ENCODE measurements at regions not wholly inside any gene's neighbourhood (a gene's known extent, or its start where the extent isn't known, plus 50 kb on each side); places are given as distances from the start of the nearest gene placed in this dataset.

DNA sequence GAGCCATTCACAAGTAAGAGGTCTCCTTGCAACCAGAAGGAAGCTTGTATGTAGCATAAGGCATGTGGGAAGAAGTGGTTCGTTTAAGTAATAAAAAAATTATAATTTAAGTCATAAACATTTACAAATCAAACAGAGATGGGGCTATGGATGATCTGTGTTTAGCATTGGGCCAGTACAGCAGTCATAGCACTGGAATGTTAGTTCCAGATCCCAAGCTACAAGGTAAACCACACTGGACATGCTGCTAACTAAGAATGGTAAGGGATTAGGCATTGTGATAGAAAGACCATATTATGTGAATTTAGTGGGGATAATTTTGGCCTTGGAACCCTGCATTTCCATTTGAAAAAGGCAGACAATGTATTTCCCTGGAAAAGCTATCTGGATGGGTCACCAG, 170.4 kb upstream of the KCNN2 start:
- TF ChIP-seq, protein P1, sequence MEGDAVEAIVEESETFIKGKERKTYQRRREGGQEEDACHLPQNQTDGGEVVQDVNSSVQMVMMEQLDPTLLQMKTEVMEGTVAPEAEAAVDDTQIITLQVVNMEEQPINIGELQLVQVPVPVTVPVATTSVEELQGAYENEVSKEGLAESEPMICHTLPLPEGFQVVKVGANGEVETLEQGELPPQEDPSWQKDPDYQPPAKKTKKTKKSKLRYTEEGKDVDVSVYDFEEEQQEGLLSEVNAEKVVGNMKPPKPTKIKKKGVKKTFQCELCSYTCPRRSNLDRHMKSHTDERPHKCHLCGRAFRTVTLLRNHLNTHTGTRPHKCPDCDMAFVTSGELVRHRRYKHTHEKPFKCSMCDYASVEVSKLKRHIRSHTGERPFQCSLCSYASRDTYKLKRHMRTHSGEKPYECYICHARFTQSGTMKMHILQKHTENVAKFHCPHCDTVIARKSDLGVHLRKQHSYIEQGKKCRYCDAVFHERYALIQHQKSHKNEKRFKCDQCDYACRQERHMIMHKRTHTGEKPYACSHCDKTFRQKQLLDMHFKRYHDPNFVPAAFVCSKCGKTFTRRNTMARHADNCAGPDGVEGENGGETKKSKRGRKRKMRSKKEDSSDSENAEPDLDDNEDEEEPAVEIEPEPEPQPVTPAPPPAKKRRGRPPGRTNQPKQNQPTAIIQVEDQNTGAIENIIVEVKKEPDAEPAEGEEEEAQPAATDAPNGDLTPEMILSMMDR (IDR thresholded peaks at IDR 0.05) = no peak
- FAIRE-seq = no peak
- no peak for DNase-seq
- H3K36me3 ChIP-seq = no peaks in the 10 kb centered on the region
- no peak for ATAC-seq
- H3K27me3 ChIP-seq = no peaks in the 10 kb centered on the region
- no peaks in the 10 kb centered on the region for H3K4me1 ChIP-seq
- no peak overlapping the region for H3K27ac ChIP-seq
- intact Hi-C loops (cut with DNase I) = no loop called here
- no peaks in the 10 kb centered on the region for H3K9me3 ChIP-seq
- WGBS, 2 donors = 30 to 31% methylated on average over 1 of the region's 1 CpG
- H3K4me3 ChIP-seq = no peak overlapping the region

GRCh38 chr5:114192108-114192507, 169.8 kb upstream of the KCNN2 start:
- TF ChIP-seq, protein P1 (IDR thresholded peaks at IDR 0.05) = no peak
- intact Hi-C loops (cut with DNase I) = no loop called here
- Histone ChIP-seq H3K36me3 (no peaks in the 10 kb centered on the region), H3K27ac (no peak overlapping the region), H3K4me1 (no peaks in the 10 kb centered on the region), H3K27me3 (no peaks in the 10 kb centered on the region), H3K9me3 (no peaks in the 10 kb centered on the region), H3K4me3 (no peak overlapping the region)
- ATAC-seq (no peak), DNase-seq (no peak), FAIRE-seq (no peak)
- 78 to 88% methylated on average over 3 of the region's 3 CpGs for WGBS, 2 donors

- intact Hi-C loops (cut with DNase I) = no loop called here
- Histone ChIP-seq H3K36me3 (no peaks in the 10 kb centered on the region), H3K9me3 (peaks cover 0 to 4% (median 0%) of the 10 kb centered on the region in 4 donors), H3K4me1 (peaks cover 0 to 10% (median 4%) of the 10 kb centered on the region in 3 donors), H3K27me3 (no peaks in the 10 kb centered on the region), H3K4me3 (no peak overlapping the region), H3K27ac (no peak overlapping the region)
- ATAC-seq (no peak), DNase-seq (peak in 1 of 6 donors; percentile 27), FAIRE-seq (no peak)
- 0 to 100% methylated on average over 1 of the region's 1 CpG for WGBS, 2 donors
- TF ChIP-seq, protein P1 (IDR thresholded peaks at IDR 0.05) = no peak
Measured at GRCh38 chr5:114201332-114201731, 160.5 kb upstream of the KCNN2 start.

DNA sequence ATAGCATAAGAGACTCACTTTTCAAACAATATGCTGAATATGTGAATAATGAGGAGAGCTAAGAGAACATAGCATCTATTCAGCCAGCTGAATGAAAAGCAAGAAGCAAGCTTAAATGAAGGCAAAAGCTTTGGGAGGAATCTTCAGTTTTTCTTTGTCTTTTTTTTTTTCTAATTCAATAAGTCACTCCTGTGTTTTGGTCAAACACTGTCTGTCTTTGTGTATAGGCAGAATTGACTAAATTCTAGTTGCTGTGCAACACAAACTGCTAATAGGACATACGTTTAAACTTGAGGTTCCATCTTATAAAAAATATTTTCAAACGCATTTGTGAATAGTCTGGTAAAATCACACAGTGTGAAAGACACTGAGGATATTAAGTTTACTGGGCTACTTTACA, 156.9 kb upstream of the KCNN2 start:
- FAIRE-seq (no peak), DNase-seq (no peak), ATAC-seq (no peak)
- Histone ChIP-seq H3K4me3 (no peak overlapping the region), H3K27ac (no peak overlapping the region), H3K4me1 (peaks cover 0 to 18% (median 5%) of the 10 kb centered on the region in 3 donors), H3K27me3 (no peaks in the 10 kb centered on the region), H3K36me3 (no peaks in the 10 kb centered on the region), H3K9me3 (peaks cover 0 to 4% (median 0%) of the 10 kb centered on the region in 4 donors)
- 85 to 86% methylated on average over 2 of the region's 2 CpGs for WGBS, 2 donors
- TF ChIP-seq, protein P1 (IDR thresholded peaks at IDR 0.05) = no peak
- intact Hi-C loops (cut with DNase I) = no loop called here

GRCh38 chr5:114206640-114207039, 155.2 kb upstream of the KCNN2 start:
- Histone ChIP-seq H3K4me1 (peaks cover 0 to 18% (median 5%) of the 10 kb centered on the region in 3 donors), H3K27ac (peak overlapping the region in 2 of 4 donors; percentile 63), H3K27me3 (no peaks in the 10 kb centered on the region), H3K9me3 (peaks cover 0 to 4% (median 0%) of the 10 kb centered on the region in 4 donors), H3K36me3 (no peaks in the 10 kb centered on the region), H3K4me3 (peak overlapping the region in 2 of 4 donors; percentile 21)
- DNase-seq (peak in 3 of 6 donors; percentile 17 to 67 (median 51)), FAIRE-seq (no peak), ATAC-seq (peak; percentile 91 to 96 (median 93))
- intact Hi-C loops (cut with DNase I) = no loop called here
- TF ChIP-seq, protein P1 (IDR thresholded peaks at IDR 0.05) = no peak
- WGBS, 2 donors = 27 to 38% methylated on average over 3 of the region's 3 CpGs
